ENCODE measurements at regions not wholly inside any gene's neighbourhood (a gene's known extent, or its start where the extent isn't known, plus 50 kb on each side); places are given as distances from the start of the nearest gene placed in this dataset.

DNA sequence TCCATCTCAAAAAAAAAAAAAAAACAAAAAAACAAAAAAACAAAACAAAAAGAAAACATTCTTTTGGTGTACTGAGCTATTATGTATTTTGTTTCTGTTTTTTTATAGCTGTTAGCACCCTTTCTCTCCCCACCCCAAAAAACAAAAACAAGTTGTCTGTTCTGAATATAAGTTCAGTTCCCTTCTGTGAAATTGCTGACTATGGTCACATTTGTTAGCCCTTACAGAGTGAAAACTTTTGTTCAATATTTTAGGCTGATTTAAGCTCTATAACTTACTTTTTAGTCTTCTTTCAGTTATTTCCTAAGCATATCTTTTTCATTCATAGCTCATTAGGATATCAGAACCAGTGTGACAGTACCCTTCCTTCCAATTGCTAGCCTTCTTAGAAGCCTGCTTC is 1056.6 kb upstream of the NCAM2 start:
- TF ChIP-seq CEBPB (IDR thresholded peaks at IDR 0.05; ENCODE audit: low read depth) (no peak), EZH2phosphoT487 (IDR thresholded peaks at IDR 0.05; ENCODE audit: borderline replicate concordance) (no peak), ELF1 (IDR thresholded peaks at IDR 0.05; ENCODE audit: borderline replicate concordance, low read depth) (no peak), SP1 (IDR thresholded peaks at IDR 0.05; ENCODE audit: low read depth) (no peak), EZH2 (IDR thresholded peaks at IDR 0.05) (no peak), RAD21 (IDR thresholded peaks at IDR 0.05; ENCODE audit: low read depth) (no peak), TCF7L2 (IDR thresholded peaks at IDR 0.05; ENCODE audit: borderline replicate concordance, extremely low read depth, insufficient read depth, insufficient read length) (no peak)
- TF ChIP-seq, protein P1, sequence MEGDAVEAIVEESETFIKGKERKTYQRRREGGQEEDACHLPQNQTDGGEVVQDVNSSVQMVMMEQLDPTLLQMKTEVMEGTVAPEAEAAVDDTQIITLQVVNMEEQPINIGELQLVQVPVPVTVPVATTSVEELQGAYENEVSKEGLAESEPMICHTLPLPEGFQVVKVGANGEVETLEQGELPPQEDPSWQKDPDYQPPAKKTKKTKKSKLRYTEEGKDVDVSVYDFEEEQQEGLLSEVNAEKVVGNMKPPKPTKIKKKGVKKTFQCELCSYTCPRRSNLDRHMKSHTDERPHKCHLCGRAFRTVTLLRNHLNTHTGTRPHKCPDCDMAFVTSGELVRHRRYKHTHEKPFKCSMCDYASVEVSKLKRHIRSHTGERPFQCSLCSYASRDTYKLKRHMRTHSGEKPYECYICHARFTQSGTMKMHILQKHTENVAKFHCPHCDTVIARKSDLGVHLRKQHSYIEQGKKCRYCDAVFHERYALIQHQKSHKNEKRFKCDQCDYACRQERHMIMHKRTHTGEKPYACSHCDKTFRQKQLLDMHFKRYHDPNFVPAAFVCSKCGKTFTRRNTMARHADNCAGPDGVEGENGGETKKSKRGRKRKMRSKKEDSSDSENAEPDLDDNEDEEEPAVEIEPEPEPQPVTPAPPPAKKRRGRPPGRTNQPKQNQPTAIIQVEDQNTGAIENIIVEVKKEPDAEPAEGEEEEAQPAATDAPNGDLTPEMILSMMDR (IDR thresholded peaks at IDR 0.05 in 2 of 3, conservative IDR thresholded peaks at IDR 0.05 in 1 of 3; ENCODE audit: borderline replicate concordance in 1 of 3, insufficient read depth in 1 of 3, low read depth in 2 of 3, low read length in 2 of 3): no peak

All from HCT116 (cell line).